Heart left ventricle (tissue), 16 donors: ENCODE measurements at regions not wholly inside any gene's neighbourhood (a gene's known extent, or its start where the extent isn't known, plus 50 kb on each side); places are given as distances from the start of the nearest gene placed in this dataset.
"Not testable (repeated sequence)": the region's sequence is repeated elsewhere in the genome, so short reads cannot be mapped to it uniquely, and the experiment has no call there.

Source experiments
- ATAC-seq, 4 donors: fragments of 200-7000 bp; cut with Tn5 transposase; one replicate each; pipeline ENCODE4 v1.9.1; 2020 to 2022; ENCODE audit warnings: moderate library complexity in 4 of 4, mild to moderate bottlenecking in 3 of 4, moderate number of reproducible peaks in 1 of 4
- DNase-seq, 5 donors: peaks; one replicate each; pipeline ENCODE4 v3.0.0-alpha.2; 2020
- H3K27ac ChIP-seq, 12 donors: fragments of 200-600 bp; sonication (generic) in 4 of 12; one replicate each; pipeline versions ENCODE4 v1.5.0 to v1.8.0; 2016 to 2022; ENCODE audit warnings: mild to moderate bottlenecking in 2 of 12
- H3K27me3 ChIP-seq, 9 donors: fragments of 200-600 bp; sonication (generic) in 2 of 9; one replicate each; pipeline versions ENCODE4 v1.5.1 to v1.8.0; 2016 to 2022; ENCODE audit warnings: mild to moderate bottlenecking in 3 of 9
- H3K36me3 ChIP-seq, 9 donors: fragments of 200-600 bp; sonication (generic) in 2 of 9; one replicate each; pipeline versions ENCODE4 v1.5.0 to v1.8.0; 2018 to 2022; ENCODE audit warnings: mild to moderate bottlenecking in 2 of 9
- H3K4me1 ChIP-seq, 12 donors: fragments of 200-600 bp; sonication (generic) in 4 of 12; one replicate each; pipeline versions ENCODE4 v1.5.0 to v1.8.0; 2016 to 2022; ENCODE audit warnings: mild to moderate bottlenecking in 3 of 12
- H3K4me3 ChIP-seq, 12 donors: fragments of 200-600 bp; sonication (generic) in 4 of 12; one replicate each; pipeline versions ENCODE4 v1.5.0 to v1.8.0; 2017 to 2022; ENCODE audit warnings: mild to moderate bottlenecking in 9 of 12, moderate library complexity in 4 of 12
- H3K9me3 ChIP-seq, 12 donors: fragments of 200-600 bp; sonication (generic) in 4 of 12; one replicate each; pipeline versions ENCODE4 v1.5.0 to v1.8.0; 2016 to 2022; ENCODE audit warnings: mild to moderate bottlenecking in 1 of 12
- POLR2A ChIP-seq, 2 donors: fragments of 450-650 bp; IDR thresholded peaks; one replicate each; pipeline ENCODE4 v1.6.1; 2017; ENCODE audit warnings: antibody characterized with exemption in 2 of 2, mild to moderate bottlenecking in 2 of 2, moderate library complexity in 2 of 2
- WGBS, 4 donors: extraction: QIAGEN DNeasy Blood & Tissue Kit in 2 of 4; methylation state at CpG; one replicate each; pipeline versions ENCODE4 v1.1.5 to v1.1.7; 2013 to 2018; 5-methylcytosine and 5-hydroxymethylcytosine counted together
- intact Hi-C, 10 donors: fragments of 100-400 bp; cut with DNase I; formaldehyde crosslinking; loops; one replicate each; pipeline versions ENCODE4 v1.11.1 to v1.14.2; 2022
- TF ChIP-seq, protein P1 (sequence below), 12 donors: fragments of 200-600 bp; sonication (generic) in 4 of 12; IDR thresholded peaks; one replicate each; pipeline versions ENCODE4 v1.5.0 to v1.8.0; 2018 to 2022; ENCODE audit warnings: antibody characterized with exemption in 12 of 12, mild to moderate bottlenecking in 5 of 12
- donor health status: ischemic (EF 13 %, LVEDD 7.1; RV severe dilation, severe dysfunction).
- donor health status: healthy with polysubstance abuse.
- donor health status: DM: no; HTN: yes; CAD: no.
- donor health status: DM: no; HTN: no; CAD: no.
- donor health status: ischemic (EF 25% LVEDD 6.9; RV normal size, moderate dysfunction).
- donor health status: ischemic (EF 25% LVEDD 5.7; RV mildly dilated, moderate dysfunction).
- donor health status: healthy.
- donor health status: DM: yes; HTN: yes; CAD: no.
- donor health status: ischemic (EF 35%, LVEDD 5.7; RV mildly dilated, moderate dysfunction).
- donor health status: nonischemic (EF 11% LVEDD 7.7; RV severe dilation, severe dysfunction).
- donor health status: DM: yes; HTN: yes; CAD: no.
- donor health status: PGD.
- donor health status: ischemic (EF 29% LVEDD 5.4; RV normal size, mild dysfunction).
- donor health status: nonischemic (EF 23%, LVEDD 6.1; RV moderate dilation, normal function).

- Histone ChIP-seq H3K9me3 (no peaks in the 10 kb centered on the region), H3K27ac (no peak overlapping the region), H3K36me3 (no peaks in the 10 kb centered on the region), H3K4me1 (no peaks in the 10 kb centered on the region), H3K27me3 (no peaks in the 10 kb centered on the region), H3K4me3 (no peak overlapping the region)
- WGBS, 4 donors: 98 to 99% (median 99%) methylated on average over 3 of the region's 3 CpGs
- no peak for TF ChIP-seq POLR2A (IDR thresholded peaks at IDR 0.05)
- ATAC-seq: no peak
- no peak for DNase-seq
- intact Hi-C loops: no loop called here
Observed at GRCh38 chr1:204014336-204014735, 58.6 kb upstream of the SOX13 start.

- H3K27me3 ChIP-seq, ATAC-seq: not testable (repeated sequence)
- WGBS, 4 donors: 94 to 97% (median 95%) methylated on average over 8 of the region's 8 CpGs
Observed at GRCh38 chr1:204014961-204015360, 58.0 kb upstream of the SOX13 start.

DNA sequence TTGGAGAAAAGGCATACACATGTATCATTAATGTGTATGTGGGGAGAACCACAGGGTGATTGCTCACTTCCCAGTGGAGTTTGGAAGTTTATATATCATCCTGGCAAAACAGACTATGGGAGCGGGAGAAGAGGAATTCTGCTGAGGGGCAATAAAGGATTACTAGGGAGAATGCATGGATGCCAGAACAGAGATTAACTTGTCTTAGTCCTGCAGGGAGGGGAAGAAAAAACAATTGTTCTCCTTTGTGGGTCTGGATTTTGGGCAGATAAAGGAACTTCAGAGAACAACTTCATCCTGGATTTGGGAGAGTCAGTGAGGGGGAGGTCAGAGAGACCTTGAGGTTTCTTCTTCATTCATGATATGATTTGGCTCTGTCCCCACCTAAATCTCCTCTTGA is 55.9 kb upstream of the SOX13 start:
- ATAC-seq (no peak), DNase-seq (no peak)
- no peaks in the 10 kb centered on the region for H3K27me3 ChIP-seq
- H3K4me3 ChIP-seq: no peak overlapping the region
- H3K27ac ChIP-seq: no peak overlapping the region
- intact Hi-C loops: no loop called here
- WGBS, 4 donors: 79 to 90% (median 81%) methylated on average over 1 of the region's 1 CpG
- H3K9me3 ChIP-seq: no peaks in the 10 kb centered on the region
- H3K4me1 ChIP-seq: no peaks in the 10 kb centered on the region
- H3K36me3 ChIP-seq: no peaks in the 10 kb centered on the region
- no peak for TF ChIP-seq POLR2A (IDR thresholded peaks at IDR 0.05)
- TF ChIP-seq, protein P1, sequence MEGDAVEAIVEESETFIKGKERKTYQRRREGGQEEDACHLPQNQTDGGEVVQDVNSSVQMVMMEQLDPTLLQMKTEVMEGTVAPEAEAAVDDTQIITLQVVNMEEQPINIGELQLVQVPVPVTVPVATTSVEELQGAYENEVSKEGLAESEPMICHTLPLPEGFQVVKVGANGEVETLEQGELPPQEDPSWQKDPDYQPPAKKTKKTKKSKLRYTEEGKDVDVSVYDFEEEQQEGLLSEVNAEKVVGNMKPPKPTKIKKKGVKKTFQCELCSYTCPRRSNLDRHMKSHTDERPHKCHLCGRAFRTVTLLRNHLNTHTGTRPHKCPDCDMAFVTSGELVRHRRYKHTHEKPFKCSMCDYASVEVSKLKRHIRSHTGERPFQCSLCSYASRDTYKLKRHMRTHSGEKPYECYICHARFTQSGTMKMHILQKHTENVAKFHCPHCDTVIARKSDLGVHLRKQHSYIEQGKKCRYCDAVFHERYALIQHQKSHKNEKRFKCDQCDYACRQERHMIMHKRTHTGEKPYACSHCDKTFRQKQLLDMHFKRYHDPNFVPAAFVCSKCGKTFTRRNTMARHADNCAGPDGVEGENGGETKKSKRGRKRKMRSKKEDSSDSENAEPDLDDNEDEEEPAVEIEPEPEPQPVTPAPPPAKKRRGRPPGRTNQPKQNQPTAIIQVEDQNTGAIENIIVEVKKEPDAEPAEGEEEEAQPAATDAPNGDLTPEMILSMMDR (IDR thresholded peaks at IDR 0.05): no peak

More at GRCh38 chr1:204014961-204015360, 58.0 kb upstream of the SOX13 start:
- H3K36me3 ChIP-seq, DNase-seq, H3K9me3 ChIP-seq, H3K27ac ChIP-seq, H3K4me3 ChIP-seq, intact Hi-C loops, H3K4me1 ChIP-seq: not testable (repeated sequence)

GRCh38 chr1:204018460-204018859 is 54.5 kb upstream of the SOX13 start:
- no peak for ATAC-seq

More at GRCh38 chr1:204018460-204018859, 54.5 kb upstream of the SOX13 start:
- Histone ChIP-seq H3K36me3 (no peaks in the 10 kb centered on the region), H3K9me3 (no peaks in the 10 kb centered on the region), H3K4me1 (no peaks in the 10 kb centered on the region), H3K27ac (no peak overlapping the region), H3K4me3 (no peak overlapping the region), H3K27me3 (no peaks in the 10 kb centered on the region)
- intact Hi-C loops: no loop called here
- DNase-seq: no peak
- TF ChIP-seq, protein P1 (IDR thresholded peaks at IDR 0.05): no peak
- TF ChIP-seq POLR2A (IDR thresholded peaks at IDR 0.05): no peak
- 68 to 73% (median 71%) methylated on average over 2 of the region's 2 CpGs for WGBS, 4 donors
